HCT116 (cell line): ENCODE measurements at regions not wholly inside any gene's neighbourhood (a gene's known extent, or its start where the extent isn't known, plus 50 kb on each side); places are given as distances from the start of the nearest gene placed in this dataset.

Experiments used
- ATAC-seq: fragments of 200-7000 bp; cut with Tn5 transposase; 2 replicates; pipeline ENCODE4 v1.9.1; 2020; ENCODE audit warnings: mild to moderate bottlenecking, moderate library complexity
- BruUV-seq: library from RNA; stranded (reverse); fragments of 400-500 nt; replicated peaks from 2 replicates; lab custom pipeline; 2021; lab: Mats Ljungman, UMichigan
- CTCF ChIA-PET: fragments of 300-600 bp; sonication (Branson Sonifier 250); formaldehyde crosslinking; loops from one replicate; lab custom pipeline; 2021; ENCODE audit warnings: antibody characterized with exemption; lab: Charles Lee
- POLR2A ChIA-PET: fragments of 300-600, 350-600 bp; sonication (Branson Sonifier 250); formaldehyde crosslinking; loops from one replicate; lab custom pipeline; 2021; ENCODE audit warnings: antibody characterized with exemption; lab: Charles Lee
- RAD21 ChIA-PET, 2 experiments: fragments of 300-600 bp; sonication (Branson Sonifier 250); formaldehyde crosslinking; loops; one replicate each; lab custom pipeline; 2023; ENCODE audit warnings: low total read pairs in 2 of 2; ENCODE audit not compliant: uncharacterized antibody in 2 of 2, unreplicated experiment in 2 of 2, low non-redundant PET in 1 of 2; lab: Charles Lee
- DNase-seq: peaks from one replicate; pipeline ENCODE4 v3.0.0-alpha.2; 2010; ENCODE audit warnings: low read depth, low spot score
- H2AFZ ChIP-seq: fragments of 200-600 bp; shearing (Covaris generic), sonication (generic); 2 replicates; pipeline ENCODE4 v1.6.1; 2017; ENCODE audit warnings: low read depth, mixed run types, mixed read lengths, antibody characterized with exemption, low read length; ENCODE audit not compliant: poor library complexity, severe bottlenecking
- H3K27ac ChIP-seq: 2 replicates; pipeline ENCODE4 v1.5.1; 2012; ENCODE audit warnings: low read depth, low read length
- H3K27me3 ChIP-seq: fragments of 200-600 bp; sonication (generic); 2 replicates; pipeline ENCODE4 v1.6.1; 2016; ENCODE audit warnings: mixed run types, low read length, mixed read lengths; ENCODE audit not compliant: insufficient read depth
- H3K36me3 ChIP-seq, 2 experiments: fragments of 200-500 bp in 1 of 2; fragments of 200-600 bp in 1 of 2; sonication (Bioruptor generic) in 1 of 2; sonication (generic) in 1 of 2; 2 replicates each; pipeline versions ENCODE4 v1.5.1 to v1.6.1; 2014 to 2016; ENCODE audit warnings: low read length in 2 of 2, inconsistent platforms in 1 of 2, mixed read lengths in 1 of 2, mixed run types in 1 of 2; ENCODE audit not compliant: insufficient read depth in 2 of 2, control insufficient read depth in 1 of 2
- H3K4me1 ChIP-seq, 2 experiments: fragments of 200-600 bp in 1 of 2; sonication (generic) in 1 of 2; 2 replicates each; pipeline versions ENCODE4 v1.5.1 to v1.6.1; 2012 to 2017; ENCODE audit warnings: low read length in 2 of 2, inconsistent platforms in 1 of 2, mild to moderate bottlenecking in 1 of 2, mixed read lengths in 1 of 2, mixed run types in 1 of 2, moderate library complexity in 1 of 2; ENCODE audit not compliant: insufficient read depth in 2 of 2, control insufficient read depth in 1 of 2
- H3K4me2 ChIP-seq: fragments of 200-600 bp; sonication (generic); 2 replicates; pipeline ENCODE4 v1.6.1; 2017; ENCODE audit warnings: mixed run types, low read length, mixed read lengths
- H3K4me3 ChIP-seq, 2 experiments: fragments of 200-600 bp in 1 of 2; sonication (generic) in 1 of 2; replicated peaks in 1 of 2; 2 replicates each; pipeline ENCODE4 v1.5.1; 2011 to 2016; ENCODE audit warnings: low read length in 2 of 2, control low read depth in 1 of 2, low read depth in 1 of 2, mild to moderate bottlenecking in 1 of 2, mixed read lengths in 1 of 2, mixed run types in 1 of 2
- H3K79me2 ChIP-seq: fragments of 200-600 bp; sonication (generic); 2 replicates; pipeline ENCODE4 v1.6.1; 2017; ENCODE audit warnings: mild to moderate bottlenecking, mixed run types, low read length, moderate library complexity, mixed read lengths; ENCODE audit not compliant: insufficient read depth
- H3K9ac ChIP-seq: fragments of 200-600 bp; sonication (generic); 2 replicates; pipeline ENCODE4 v1.6.1; 2016; ENCODE audit warnings: low read length, mixed read lengths
- H3K9me2 ChIP-seq: fragments of 200-600 bp; sonication (generic), shearing (Covaris generic); 2 replicates; pipeline ENCODE4 v1.6.1; 2017; ENCODE audit warnings: mixed run types, mild to moderate bottlenecking, moderate library complexity; ENCODE audit not compliant: insufficient read depth
- H3K9me3 ChIP-seq, 2 experiments: fragments of 200-500 bp in 1 of 2; fragments of 200-600 bp in 1 of 2; sonication (Bioruptor generic) in 1 of 2; sonication (generic) in 1 of 2; 2 replicates each; pipeline ENCODE4 v1.6.1; 2014 to 2017; ENCODE audit warnings: low read length in 2 of 2, mixed read lengths in 2 of 2, inconsistent platforms in 1 of 2, low read depth in 1 of 2, mild to moderate bottlenecking in 1 of 2, mixed run types in 1 of 2, moderate library complexity in 1 of 2; ENCODE audit not compliant: control insufficient read depth in 1 of 2, insufficient read depth in 1 of 2
- H4K20me1 ChIP-seq: fragments of 200-600 bp; sonication (generic), shearing (Covaris generic); 2 replicates; pipeline ENCODE4 v1.6.1; 2017; ENCODE audit warnings: mixed run types, mild to moderate bottlenecking, moderate library complexity; ENCODE audit not compliant: insufficient read depth
- EGR1 ChIP-seq: IDR thresholded peaks from 2 replicates; pipeline ENCODE4 v1.6.1; 2012; ENCODE audit warnings: low read depth
- POLR2A ChIP-seq: IDR thresholded peaks from 2 replicates; pipeline ENCODE4 v1.7.0; 2011; ENCODE audit warnings: borderline replicate concordance; ENCODE audit not compliant: insufficient read depth, insufficient read length; ENCODE audit errors: extremely low read depth
- POLR2AphosphoS5 ChIP-seq: IDR thresholded peaks from 2 replicates; pipeline ENCODE4 v1.6.1; 2011; ENCODE audit warnings: mild to moderate bottlenecking, low read depth, low read length, moderate library complexity
- ZFX ChIP-seq: fragments of 450-650 bp; IDR thresholded peaks from 2 replicates; pipeline ENCODE4 v1.6.1; 2017
- intact Hi-C: fragments of 100-400 bp; cut with micrococcal nuclease; formaldehyde crosslinking; loops from 2 replicates; pipeline ENCODE4 v1.10.0; 2022

DNA sequence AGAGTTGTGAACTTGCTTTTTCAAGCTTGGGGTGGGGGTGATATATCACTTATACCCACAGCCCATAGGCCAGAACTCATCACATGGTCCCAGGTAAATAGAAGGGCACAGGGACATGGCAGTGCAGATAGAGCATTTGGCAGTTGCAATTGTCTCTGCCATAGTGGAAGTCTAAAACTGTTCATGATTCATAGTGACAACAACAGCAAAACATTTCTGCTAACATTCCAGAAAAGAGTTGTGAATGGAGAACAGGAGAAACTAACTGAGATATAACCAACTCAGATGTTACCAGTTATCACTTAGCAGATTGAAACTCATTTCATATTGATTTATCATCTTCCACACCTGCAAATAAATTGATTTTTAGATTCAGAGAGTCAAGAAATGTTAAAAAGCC, 278.6 kb upstream of the KYNU start:
- Histone ChIP-seq H3K9ac (no peak overlapping the region), H4K20me1 (no peaks in the 10 kb centered on the region), H3K4me3 (no peak overlapping the region), H2AFZ (no peak overlapping the region), H3K4me2 (no peak overlapping the region), H3K27ac (no peak overlapping the region), H3K79me2 (no peaks in the 10 kb centered on the region), H3K4me1 (no peaks in the 10 kb centered on the region), H3K9me3 (no peaks in the 10 kb centered on the region), H3K36me3 (no peaks in the 10 kb centered on the region), H3K9me2 (no peaks in the 10 kb centered on the region), H3K27me3 (no peaks in the 10 kb centered on the region)
- ATAC-seq (no peak), DNase-seq (no peak)
- POLR2A ChIA-PET: no interaction called here
- RAD21 ChIA-PET: no interaction called here
- TF ChIP-seq POLR2AphosphoS5: no peak
- BruUV-seq: no TSS peak
- intact Hi-C loops: no loop called here
- CTCF ChIA-PET: no interaction called here

- Histone ChIP-seq H3K4me3 (no peak overlapping the region), H3K36me3 (no peaks in the 10 kb centered on the region), H3K9ac (no peak overlapping the region), H3K27me3 (no peaks in the 10 kb centered on the region), H3K27ac (no peak overlapping the region), H2AFZ (no peak overlapping the region), H3K4me1 (no peaks in the 10 kb centered on the region), H3K9me2 (no peaks in the 10 kb centered on the region), H4K20me1 (no peaks in the 10 kb centered on the region), H3K79me2 (no peaks in the 10 kb centered on the region), H3K4me2 (no peak overlapping the region), H3K9me3 (no peaks in the 10 kb centered on the region)
- no TSS peak for BruUV-seq
- no peak for TF ChIP-seq ZFX
- no peak for TF ChIP-seq POLR2AphosphoS5
- no peak for TF ChIP-seq POLR2A
- no peak for TF ChIP-seq EGR1
- ChIA-PET RAD21 (no interaction called here), POLR2A (no interaction called here), CTCF (no interaction called here)
- intact Hi-C loops: no loop called here
- DNase-seq (no peak), ATAC-seq (no peak)
These were observed 281.0 kb upstream of the KYNU start for GRCh38 chr2:142596334-142597088.
